ENCODE measurements at regions not wholly inside any gene's neighbourhood (a gene's known extent, or its start where the extent isn't known, plus 50 kb on each side); places are given as distances from the start of the nearest gene placed in this dataset.

DNA sequence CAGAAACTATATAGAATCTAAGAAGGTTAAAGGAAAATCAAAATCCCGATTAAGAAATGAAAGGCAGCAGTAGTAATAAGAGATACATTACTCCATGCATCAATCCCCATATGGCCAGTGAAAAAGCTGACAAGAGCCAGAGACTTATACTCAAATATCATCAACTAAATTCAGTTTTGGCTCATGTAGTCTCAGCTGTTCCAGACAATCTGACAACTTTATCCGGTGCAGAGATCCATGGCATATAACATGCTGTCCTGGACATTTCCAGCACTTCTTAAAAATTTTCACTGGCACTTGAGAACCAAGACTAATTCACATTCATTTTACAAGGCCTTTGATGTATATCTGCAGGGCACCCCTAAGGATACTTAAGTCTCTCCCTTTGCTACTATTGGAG is 255.7 kb upstream of the KLHL1 start:
- ATAC-seq = no peak

GRCh38 chr13:70362820-70363570 is 254.7 kb upstream of the KLHL1 start:
- ATAC-seq = no peak

GRCh38 chr13:70357031-70357430 is 248.8 kb upstream of the KLHL1 start:
- ATAC-seq = no peak

DNA sequence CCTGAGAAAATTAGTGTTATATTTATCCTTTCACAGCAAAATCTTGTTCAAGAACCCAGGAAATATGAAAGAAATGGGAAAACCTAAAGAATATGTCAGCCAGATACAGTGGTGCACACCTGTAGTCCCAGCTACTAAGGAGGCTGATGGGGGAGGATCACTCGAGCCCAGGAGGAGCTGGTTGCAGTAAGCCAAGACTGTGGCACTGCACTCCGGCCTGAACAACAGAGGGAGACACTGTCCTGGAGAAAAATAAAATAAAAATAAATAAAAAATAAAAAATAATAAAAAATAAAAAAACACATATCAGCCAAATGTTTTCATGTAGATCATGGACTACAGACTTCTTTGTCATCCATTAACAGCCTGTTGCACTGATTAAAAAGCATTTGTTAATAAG is 244.8 kb upstream of the KLHL1 start:
- ATAC-seq = no peak

DNA sequence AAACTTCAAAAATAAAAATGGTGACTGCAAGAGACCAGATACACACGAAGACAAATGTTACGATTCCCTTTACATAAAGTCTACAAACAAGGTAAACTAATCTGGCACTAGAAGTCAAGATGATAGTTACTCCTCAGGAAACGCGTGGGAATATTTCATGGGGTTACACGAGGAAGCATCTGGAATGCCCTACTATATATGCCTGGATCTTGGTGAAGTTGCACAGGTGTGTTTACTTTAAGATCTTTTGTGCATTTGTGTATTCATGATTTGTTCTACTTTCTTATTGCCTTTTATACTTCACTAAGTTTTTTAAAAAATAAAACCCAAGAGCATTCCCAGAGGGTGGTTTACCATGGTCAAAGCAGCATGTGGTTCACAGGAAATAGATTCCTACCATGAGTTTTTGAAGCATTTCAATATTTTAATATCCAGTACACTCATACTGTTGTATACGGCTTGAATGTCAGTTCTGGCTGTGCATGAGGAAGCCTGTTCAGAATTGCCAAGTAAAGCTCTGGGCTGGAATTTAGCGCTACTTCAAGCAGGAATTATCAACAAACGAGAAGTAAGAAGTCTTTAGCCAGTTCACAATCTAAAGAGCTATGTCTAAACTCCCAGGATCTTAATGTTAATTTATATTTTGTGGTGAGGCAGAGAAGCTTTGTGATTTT is 239.8 kb upstream of the KLHL1 start:
- no peak for ATAC-seq

DNA sequence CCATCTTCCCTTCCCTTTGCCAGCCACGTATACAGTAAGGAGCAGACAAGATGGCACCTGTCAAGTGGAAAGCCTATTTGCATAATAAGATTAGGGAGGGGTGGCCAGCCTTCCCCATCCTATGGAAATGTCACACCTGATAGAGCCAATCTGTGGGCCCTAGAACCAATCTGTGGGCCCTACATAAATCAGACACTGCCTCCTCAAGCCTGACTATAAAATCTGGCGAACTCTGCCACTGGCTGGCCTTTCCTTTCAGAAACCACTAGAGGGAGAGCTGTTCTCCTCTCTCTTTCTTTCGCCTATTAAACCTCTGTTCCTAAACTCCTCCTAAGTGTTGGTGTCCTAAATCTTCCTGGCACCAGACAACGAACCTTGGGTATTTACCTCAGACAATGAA is 231.5 kb upstream of the KLHL1 start:
- ATAC-seq = no peak

GRCh38 chr13:70338609-70339008 is 230.4 kb upstream of the KLHL1 start:
- ATAC-seq = no peak

- no peak for ATAC-seq
Observed at GRCh38 chr13:70336866-70337265, 228.6 kb upstream of the KLHL1 start.

- no peak for ATAC-seq
Observed at GRCh38 chr13:70333752-70334151, 225.5 kb upstream of the KLHL1 start.

DNA sequence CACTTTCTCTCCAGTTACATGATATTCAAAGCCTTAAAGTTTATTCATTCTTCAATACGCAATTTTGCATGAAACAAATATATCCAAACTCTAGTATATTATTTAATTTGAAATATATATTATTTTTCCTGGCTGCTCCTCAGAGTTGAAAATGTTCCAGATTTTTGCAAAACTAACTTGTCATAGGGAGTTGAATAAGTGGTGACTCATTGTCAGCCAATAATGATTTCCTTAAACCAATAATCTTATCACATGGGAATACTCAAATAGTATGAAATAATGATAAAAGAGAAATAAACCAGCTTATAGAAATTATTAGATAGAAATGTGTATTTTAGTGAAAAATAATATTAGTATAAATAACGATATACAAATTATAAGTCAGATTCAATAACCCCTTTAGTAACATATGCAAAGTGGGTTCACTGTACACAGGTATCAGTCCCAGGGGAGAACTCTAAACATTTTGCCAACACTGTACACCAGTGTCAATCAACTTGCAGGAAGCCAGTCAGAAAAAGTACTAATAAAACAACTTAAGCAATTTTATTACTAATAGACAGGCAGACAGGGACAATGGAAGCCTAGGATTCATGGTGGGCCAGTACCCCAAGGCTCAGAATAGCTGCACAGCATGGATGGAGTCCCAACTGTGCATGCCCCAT is 222.6 kb upstream of the KLHL1 start:
- no peak for ATAC-seq

DNA sequence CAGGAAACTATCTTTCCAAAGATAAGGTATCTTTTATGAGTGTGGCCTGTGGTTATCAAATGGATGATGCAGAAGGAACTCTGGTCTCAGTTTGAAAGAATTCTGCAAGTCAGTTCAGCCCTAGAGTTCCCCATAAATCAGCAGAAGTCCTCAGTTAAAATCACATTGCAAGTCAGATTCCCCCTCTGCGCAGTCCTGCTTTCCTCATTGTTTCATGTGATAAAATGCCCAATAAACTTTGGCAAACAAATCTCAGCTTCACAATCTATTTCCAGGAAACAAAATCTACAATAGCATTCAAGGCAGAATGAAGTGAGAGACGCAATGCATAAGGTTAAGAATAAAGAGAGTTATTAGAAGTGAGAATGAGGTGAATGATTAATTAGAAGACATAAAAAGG is 216.3 kb upstream of the KLHL1 start:
- no peak for ATAC-seq

- no peak for ATAC-seq
Observed at GRCh38 chr13:70311191-70311590, 202.9 kb upstream of the KLHL1 start.

DNA sequence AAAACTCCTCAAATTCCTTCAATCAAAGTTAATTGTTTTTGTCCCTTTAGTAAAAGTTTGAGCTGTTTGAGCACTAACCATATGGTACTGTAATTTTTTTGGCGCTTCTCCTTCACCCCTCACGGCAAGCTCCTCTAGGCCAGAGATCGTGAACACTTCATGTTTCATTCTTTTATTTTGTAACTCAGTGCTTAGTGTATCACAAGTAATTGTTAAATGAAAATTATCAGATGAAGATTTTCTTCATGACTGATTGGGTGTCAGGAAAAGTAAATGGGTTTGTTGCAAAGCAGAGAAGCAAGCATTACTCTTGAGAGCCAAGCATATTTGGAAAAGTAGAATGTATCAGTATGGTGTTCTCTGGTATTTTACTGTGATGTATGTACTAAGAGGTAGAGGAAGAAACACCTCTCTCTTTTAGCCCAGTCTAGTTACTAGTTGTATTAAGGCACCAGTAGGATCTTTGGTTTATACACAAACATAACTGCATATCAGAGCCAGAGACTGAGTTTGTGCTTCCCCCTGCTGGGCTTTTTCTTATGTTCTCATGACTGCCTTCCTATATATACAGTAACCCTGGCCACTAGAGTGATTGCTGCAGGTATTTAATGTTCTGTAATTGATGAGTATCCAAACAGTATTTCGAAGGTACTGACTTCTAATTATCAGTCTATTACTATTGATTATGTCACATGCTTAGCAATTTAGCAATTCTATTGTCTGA is 202.3 kb upstream of the KLHL1 start:
- no peak for ATAC-seq

DNA sequence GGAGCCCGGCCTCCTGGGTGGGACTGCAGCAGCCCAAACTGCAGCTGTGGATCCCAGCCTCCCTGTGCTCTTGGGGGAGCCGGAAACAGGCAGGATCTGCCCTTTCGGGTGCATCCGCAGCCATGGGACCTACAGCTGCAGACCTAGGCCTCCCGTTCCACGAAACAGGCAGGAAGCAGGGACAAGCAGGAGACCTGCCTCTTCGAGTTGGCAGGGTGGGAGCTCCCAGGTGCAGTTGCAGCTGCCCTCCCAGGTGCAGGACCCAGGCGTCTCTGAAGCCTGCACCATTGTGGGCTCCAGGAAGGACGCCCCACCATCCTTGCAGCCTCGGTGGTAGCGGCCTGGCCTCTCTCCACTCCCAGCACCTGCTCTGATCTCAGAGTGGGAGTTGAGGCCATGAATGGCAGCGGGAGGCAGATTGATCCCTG is 189.0 kb upstream of the KLHL1 start:
- no peak for ATAC-seq

- ATAC-seq = no peak
Observed at GRCh38 chr13:70284371-70284770, 176.1 kb upstream of the KLHL1 start.

DNA sequence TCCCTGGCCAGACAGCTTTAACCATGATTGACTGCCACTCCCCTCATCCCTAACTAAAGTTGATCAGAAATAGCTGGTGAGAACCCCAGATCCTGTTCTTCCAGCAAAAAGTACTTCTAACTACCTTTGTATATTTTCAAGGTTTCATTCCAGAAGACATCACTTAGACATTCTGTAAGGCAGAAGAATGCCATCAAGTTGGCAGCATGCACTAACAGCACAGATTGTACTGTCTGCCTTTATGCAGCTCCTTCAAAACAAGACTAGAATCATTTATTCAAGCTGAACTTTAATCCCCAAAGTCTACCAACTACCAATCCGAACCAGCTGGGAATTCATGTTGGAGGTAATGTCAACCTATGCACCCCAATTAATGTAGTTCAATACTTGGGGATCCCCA is 167.6 kb upstream of the KLHL1 start:
- no peak for ATAC-seq

- no peak for ATAC-seq
Observed at GRCh38 chr13:70255406-70255991, 147.2 kb upstream of the KLHL1 start.

- ATAC-seq = no peak
Observed at GRCh38 chr13:70253834-70254233, 145.6 kb upstream of the KLHL1 start.

GRCh38 chr13:70253411-70253810 is 145.2 kb upstream of the KLHL1 start:
- ATAC-seq = no peak

DNA sequence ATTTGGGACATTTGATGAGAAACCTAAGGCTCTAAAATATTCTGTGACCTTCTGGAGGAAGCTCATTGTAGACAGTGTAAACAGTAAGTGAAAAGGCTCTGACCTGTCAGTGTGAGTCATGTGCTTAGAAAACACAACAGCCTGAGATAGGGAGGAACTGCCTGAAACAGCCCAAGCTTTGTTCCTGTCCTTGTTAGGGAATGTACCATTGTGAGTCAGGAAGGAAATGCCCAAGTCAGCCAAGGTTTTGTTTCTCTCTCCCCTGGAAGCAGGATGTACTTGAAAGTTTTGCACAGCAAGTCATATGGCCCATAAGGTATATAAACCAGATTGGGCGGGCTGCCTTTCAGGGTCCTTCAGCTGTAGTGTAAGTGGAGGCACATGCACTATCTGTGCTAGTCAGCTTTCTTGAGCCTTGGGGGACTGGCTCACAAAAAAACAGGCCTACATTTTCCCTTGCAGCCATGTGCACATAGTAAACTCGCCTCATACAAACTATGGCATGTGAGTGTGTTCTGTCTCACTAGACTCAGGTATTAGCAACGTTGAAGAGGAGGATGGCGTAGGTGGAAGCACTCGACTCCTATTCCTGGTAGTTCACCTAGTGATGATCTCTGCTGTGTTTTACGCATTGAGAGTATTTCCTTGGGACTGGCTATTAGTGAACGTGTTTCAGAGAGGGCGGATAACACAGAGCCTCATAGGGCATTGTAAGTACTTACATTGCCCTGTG is 141.2 kb upstream of the KLHL1 start:
- peak; percentile 41 for ATAC-seq

DNA sequence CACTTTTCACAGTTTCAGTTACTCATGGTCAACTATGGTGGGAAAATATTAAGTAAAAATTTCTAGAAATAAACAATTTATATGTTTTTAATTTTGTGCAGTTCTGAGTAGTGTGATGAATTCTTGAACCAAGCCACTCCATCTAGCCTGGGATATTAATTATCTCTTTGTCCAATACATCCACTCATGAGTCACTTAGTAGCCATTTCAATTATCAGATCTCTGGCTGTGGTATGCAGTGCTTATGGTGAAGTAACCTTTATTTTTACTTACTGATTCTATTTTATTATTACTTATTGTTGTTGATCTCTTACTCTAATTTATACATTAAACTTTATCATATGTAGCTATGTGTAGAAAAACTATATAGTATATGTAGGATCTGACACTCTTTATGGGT is 128.9 kb upstream of the KLHL1 start:
- ATAC-seq = no peak

GRCh38 chr13:70235565-70235964 is 127.3 kb upstream of the KLHL1 start:
- ATAC-seq = no peak

Data from esophagus mucosa (tissue), 1 donor.